Neural crest cell (in vitro differentiated cells): ENCODE measurements at regions not wholly inside any gene's neighbourhood (a gene's known extent, or its start where the extent isn't known, plus 50 kb on each side); places are given as distances from the start of the nearest gene placed in this dataset.
"Not testable (repeated sequence)": the region's sequence is repeated elsewhere in the genome, so short reads cannot be mapped to it uniquely, and the experiment has no call there.

Experiments used
- DNase-seq: peaks from one replicate; pipeline ENCODE4 v3.0.0; 2021; ENCODE audit warnings: low read depth, mixed read lengths, low spot score
- H3K27ac Mint-ChIP-seq: one replicate; pipeline ENCODE4 v1.8.0; 2021; ENCODE audit warnings: mild to moderate bottlenecking, mixed read lengths; ENCODE audit not compliant: unreplicated experiment
- H3K27me3 Mint-ChIP-seq: 2 replicates; pipeline ENCODE4 v1.8.0; 2021; ENCODE audit warnings: low read depth, mild to moderate bottlenecking, mixed read lengths
- H3K36me3 Mint-ChIP-seq: 2 replicates; pipeline ENCODE4 v1.8.0; 2021; ENCODE audit warnings: low read depth, mild to moderate bottlenecking, mixed read lengths
- H3K4me1 Mint-ChIP-seq: 2 replicates; pipeline ENCODE4 v1.8.0; 2021; ENCODE audit warnings: mixed read lengths
- H3K4me3 Mint-ChIP-seq: one replicate; pipeline ENCODE4 v1.8.0; 2021; ENCODE audit warnings: mild to moderate bottlenecking, mixed read lengths
- H3K9me3 Mint-ChIP-seq: 2 replicates; pipeline ENCODE4 v1.8.0; 2021; ENCODE audit warnings: mixed read lengths
- TF ChIP-seq, protein P1 (sequence below): fragments of 200-600 bp; sonication (generic); conservative IDR thresholded peaks from 2 replicates; pipeline ENCODE4 v1.5.0; 2021; ENCODE audit warnings: antibody characterized with exemption, mild to moderate bottlenecking

DNA sequence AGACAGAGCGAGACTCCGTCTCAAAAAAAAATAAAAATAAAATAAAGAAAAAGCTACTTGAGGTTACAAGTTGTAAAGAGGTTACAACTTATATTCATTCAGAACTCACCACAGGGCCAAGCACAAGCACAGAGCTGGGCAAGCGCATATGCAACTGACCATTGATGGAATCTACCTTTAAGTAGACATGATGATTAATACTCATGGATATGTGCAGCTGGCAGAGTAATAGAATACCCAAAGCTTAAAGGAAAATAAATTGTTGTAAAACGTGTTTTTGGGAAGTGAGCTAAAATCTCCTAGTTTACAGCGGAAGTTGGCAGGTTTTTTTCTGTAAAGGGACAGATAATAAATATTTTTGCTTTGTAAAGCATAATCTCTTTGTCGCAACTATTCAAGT, 111.6 kb downstream of the TMEM168 start:
- DNase-seq, result no peak
- no peaks in the 10 kb centered on the region for H3K27me3 Mint-ChIP-seq
- peaks cover 3% of the 10 kb centered on the region for H3K9me3 Mint-ChIP-seq
- TF ChIP-seq, protein P1, sequence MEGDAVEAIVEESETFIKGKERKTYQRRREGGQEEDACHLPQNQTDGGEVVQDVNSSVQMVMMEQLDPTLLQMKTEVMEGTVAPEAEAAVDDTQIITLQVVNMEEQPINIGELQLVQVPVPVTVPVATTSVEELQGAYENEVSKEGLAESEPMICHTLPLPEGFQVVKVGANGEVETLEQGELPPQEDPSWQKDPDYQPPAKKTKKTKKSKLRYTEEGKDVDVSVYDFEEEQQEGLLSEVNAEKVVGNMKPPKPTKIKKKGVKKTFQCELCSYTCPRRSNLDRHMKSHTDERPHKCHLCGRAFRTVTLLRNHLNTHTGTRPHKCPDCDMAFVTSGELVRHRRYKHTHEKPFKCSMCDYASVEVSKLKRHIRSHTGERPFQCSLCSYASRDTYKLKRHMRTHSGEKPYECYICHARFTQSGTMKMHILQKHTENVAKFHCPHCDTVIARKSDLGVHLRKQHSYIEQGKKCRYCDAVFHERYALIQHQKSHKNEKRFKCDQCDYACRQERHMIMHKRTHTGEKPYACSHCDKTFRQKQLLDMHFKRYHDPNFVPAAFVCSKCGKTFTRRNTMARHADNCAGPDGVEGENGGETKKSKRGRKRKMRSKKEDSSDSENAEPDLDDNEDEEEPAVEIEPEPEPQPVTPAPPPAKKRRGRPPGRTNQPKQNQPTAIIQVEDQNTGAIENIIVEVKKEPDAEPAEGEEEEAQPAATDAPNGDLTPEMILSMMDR, result no peak
- H3K4me3 Mint-ChIP-seq, result no peak overlapping the region
- no peaks in the 10 kb centered on the region for H3K4me1 Mint-ChIP-seq
- no peaks in the 10 kb centered on the region for H3K36me3 Mint-ChIP-seq
- H3K27ac Mint-ChIP-seq, result no peak overlapping the region

DNA sequence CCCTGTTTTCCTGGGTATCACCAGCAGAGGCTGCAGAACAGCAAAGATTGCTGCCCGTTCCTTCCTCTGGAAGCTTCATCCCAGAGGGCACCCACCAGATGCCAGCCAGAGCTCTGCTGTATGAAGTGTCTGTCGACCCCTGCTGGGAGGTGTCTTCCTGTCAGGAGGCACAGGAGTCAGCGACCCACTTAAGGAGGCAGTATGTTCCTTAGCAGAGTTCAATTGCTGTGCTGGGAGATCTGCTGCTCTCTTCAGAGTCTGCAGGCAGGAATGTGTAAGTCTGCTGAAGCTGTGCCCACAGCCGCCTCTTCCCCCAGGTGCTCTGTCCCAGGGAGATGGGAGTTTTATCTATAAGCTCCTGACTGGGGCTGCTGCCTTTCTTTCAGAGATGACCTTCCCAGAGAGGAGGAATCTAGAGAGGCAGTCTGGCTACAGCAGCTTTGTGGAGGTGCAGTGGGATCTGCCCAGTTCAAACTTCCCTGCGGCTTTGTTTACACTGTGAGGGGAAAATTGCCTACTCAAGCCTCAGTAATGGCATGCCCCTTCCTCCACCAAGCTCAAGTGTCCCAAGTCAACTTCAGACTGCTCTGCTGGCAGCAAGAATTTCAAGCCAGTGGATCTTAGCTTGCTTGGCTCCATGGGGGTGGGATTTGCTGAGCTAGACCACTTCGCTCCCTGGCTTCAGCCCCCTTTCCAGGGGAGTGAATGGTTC, 100.6 kb downstream of the TMEM168 start:
- H3K36me3 Mint-ChIP-seq, H3K4me3 Mint-ChIP-seq, H3K4me1 Mint-ChIP-seq, H3K27ac Mint-ChIP-seq, DNase-seq, H3K9me3 Mint-ChIP-seq: not testable (repeated sequence)
- peaks cover 10% of the 10 kb centered on the region for H3K27me3 Mint-ChIP-seq

DNA sequence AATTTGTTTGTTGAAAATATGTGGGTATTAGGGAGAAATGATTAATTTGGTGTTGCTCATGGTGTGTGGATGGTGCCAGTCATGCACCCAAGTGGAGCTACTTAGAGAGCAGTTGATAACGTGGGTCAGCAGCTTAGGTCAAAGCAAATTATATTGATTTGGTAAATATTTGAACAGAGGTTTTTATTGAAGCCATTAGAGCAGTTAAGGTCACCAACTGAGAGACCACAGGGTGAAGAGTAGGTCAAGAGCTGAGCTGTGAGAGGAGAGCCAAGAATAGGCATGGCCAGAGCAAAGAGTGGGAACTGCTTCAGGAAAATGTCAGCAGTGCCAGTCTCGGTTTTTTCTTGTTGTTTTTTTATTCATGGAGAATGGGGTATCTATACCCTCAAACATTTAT, 97.9 kb downstream of the TMEM168 start:
- no peak overlapping the region for H3K4me3 Mint-ChIP-seq
- H3K27me3 Mint-ChIP-seq, result peaks cover 7% of the 10 kb centered on the region
- H3K36me3 Mint-ChIP-seq, result no peaks in the 10 kb centered on the region
- H3K27ac Mint-ChIP-seq, result no peak overlapping the region
- peaks cover 14% of the 10 kb centered on the region for H3K9me3 Mint-ChIP-seq
- no peak for DNase-seq
- TF ChIP-seq, protein P1, result no peak
- no peaks in the 10 kb centered on the region for H3K4me1 Mint-ChIP-seq

DNA sequence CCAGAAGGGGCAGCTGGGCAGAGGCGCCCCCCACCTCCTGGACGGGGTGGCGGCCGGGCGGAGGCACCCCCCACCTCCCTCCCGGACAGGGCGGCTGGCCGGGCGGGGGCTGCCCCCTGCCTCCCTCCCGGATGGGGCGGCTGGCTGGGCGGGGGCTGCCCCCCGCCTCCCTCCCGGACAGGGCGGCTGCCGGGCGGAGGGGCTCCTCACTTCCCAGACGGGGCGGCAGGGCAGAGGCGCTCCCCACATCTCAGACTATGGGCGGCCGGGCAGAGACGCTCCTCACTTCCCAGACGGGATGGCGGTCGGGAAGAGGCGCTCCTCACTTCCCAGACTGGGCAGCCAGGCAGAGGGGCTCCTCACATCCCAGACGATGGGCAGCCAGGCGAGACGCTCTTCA, 93.0 kb downstream of the TMEM168 start:
- DNase-seq, H3K36me3 Mint-ChIP-seq, H3K27me3 Mint-ChIP-seq, H3K4me1 Mint-ChIP-seq, H3K27ac Mint-ChIP-seq, H3K4me3 Mint-ChIP-seq: not testable (repeated sequence)
- H3K9me3 Mint-ChIP-seq, result peaks cover 14% of the 10 kb centered on the region

DNA sequence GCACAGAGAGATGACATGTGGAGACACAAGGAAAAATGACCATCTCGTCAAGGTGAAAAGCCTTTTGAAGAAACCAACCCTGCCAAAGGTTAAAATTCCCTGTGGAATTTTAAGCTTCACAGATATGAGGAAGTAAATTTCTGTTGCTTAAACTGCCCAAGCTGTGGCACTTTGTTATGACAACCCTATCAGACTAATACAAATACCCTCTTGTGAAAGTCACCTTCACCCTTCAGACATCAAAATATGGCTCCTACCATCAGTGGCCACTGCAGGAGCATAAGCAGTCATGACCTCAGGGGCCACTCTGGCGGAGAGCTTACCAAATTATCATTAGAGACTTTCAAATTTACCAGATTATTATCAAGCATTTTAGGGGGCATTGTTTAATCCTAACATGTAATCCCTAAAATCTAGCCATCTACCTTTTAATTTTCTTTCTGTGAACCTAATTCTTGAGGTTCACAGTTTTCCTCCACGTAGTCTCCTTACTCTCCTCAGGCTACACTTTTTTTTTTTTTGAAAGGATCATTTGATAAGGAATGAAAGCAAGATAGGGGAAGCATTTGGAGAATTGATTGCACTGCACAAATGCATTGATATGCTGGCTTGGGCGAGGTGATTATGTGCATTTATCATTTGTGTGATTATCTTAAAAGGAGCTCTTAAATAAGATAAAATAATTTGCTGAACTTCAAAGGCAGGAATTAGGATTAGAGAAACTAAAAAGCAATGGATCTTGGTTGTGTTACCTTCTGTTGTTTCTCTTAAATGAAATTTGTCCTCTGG, 90.3 kb downstream of the TMEM168 start:
- no peaks in the 10 kb centered on the region for H3K36me3 Mint-ChIP-seq
- H3K9me3 Mint-ChIP-seq, result peaks cover 4% of the 10 kb centered on the region
- peaks cover 2% of the 10 kb centered on the region for H3K27me3 Mint-ChIP-seq
- no peaks in the 10 kb centered on the region for H3K4me1 Mint-ChIP-seq
- no peak for DNase-seq
- H3K27ac Mint-ChIP-seq, result no peak overlapping the region
- no peak overlapping the region for H3K4me3 Mint-ChIP-seq
- TF ChIP-seq, protein P1, result no peak

DNA sequence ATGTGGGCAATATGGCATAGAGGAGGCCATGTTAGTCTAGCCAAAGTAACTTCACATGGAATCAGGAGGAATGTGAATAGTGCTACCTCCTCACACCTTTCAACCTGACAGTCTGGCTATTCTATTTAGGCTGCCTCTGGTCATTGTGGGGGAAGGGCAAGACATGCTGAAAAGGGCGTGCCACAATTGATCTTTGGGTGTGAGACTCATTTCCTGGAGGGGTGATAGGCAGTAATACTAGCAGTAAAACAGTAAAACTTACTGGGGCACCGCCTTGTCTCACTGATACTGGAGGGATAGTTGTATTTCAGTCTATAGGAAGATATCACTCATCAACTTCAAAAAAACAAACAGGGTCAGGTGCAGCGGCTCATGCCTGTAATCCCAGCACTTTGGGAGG, 88.7 kb downstream of the TMEM168 start:
- no peak for DNase-seq
- Mint-ChIP-seq H3K27me3 (peaks cover 2% of the 10 kb centered on the region), H3K9me3 (no peaks in the 10 kb centered on the region), H3K4me1 (no peaks in the 10 kb centered on the region), H3K36me3 (no peaks in the 10 kb centered on the region), H3K27ac (no peak overlapping the region), H3K4me3 (no peak overlapping the region)
- TF ChIP-seq, protein P1, result no peak
